ENCODE measurements at regions not wholly inside any gene's neighbourhood (a gene's known extent, or its start where the extent isn't known, plus 50 kb on each side); places are given as distances from the start of the nearest gene placed in this dataset.

DNA sequence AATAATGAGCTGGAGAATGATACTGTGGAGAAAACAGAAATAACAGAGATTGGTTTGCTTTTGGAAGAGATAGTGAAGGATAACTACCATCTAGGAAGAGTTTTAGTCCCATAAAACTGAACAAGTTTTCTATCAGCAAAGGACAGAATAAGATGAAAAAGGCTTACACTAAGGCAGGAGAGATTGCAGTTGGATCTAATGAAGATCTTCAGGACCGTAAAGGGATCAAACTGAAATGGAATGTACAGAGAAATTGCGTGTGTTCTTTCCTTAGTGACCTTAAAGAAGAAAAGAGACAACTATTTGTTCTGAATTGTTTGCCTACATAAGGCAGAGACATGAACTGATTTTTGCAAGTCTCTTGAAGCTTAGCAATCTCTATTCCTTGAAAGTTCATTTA lies 191.7 kb upstream of the MTPN start:
- TF ChIP-seq EZH2 (IDR thresholded peaks at IDR 0.05; ENCODE audit: borderline replicate concordance, low read depth, low read length, poor library complexity, severe bottlenecking) = no peak
- no peak for TF ChIP-seq CTCF (conservative IDR thresholded peaks at IDR 0.05; ENCODE audit: low read depth, low read length)
- no peaks in the 10 kb centered on the region for H3K27me3 ChIP-seq (replicated peaks; ENCODE audit: insufficient read depth, low read depth, low read length, poor library complexity)
- intact Hi-C loops (cut with micrococcal nuclease; ENCODE audit: unreplicated experiment) = no loop called here
- BruUV-seq (replicated peaks) = no TSS peak
- no peak for DNase-seq (ENCODE audit: low spot score)
- ChIA-PET POLR2A (ENCODE audit: low non-redundant PET) (no interaction called here), CTCF (no interaction called here)
- H3K36me3 ChIP-seq (ENCODE audit: insufficient read depth, low read length, poor library complexity, severe bottlenecking) = no peaks in the 10 kb centered on the region
- no peak overlapping the region for H3K27ac ChIP-seq (ENCODE audit: low read depth, low read length, poor library complexity, severe bottlenecking)
- H3K4me1 ChIP-seq (ENCODE audit: insufficient read depth, low read length, poor library complexity, severe bottlenecking) = no peaks in the 10 kb centered on the region
- H3K9me3 ChIP-seq (ENCODE audit: low read depth, low read length, poor library complexity, severe bottlenecking) = no peaks in the 10 kb centered on the region
- H3K4me3 ChIP-seq (ENCODE audit: low read depth, low read length, poor library complexity, severe bottlenecking) = no peak overlapping the region

GRCh38 chr7:136167991-136168390 lies 190.8 kb upstream of the MTPN start:
- DNase-seq (ENCODE audit: low spot score) = no peak
- CTCF ChIA-PET = no interaction called here
- Histone ChIP-seq H3K36me3 (ENCODE audit: insufficient read depth, low read length, poor library complexity, severe bottlenecking) (no peaks in the 10 kb centered on the region), H3K4me1 (ENCODE audit: insufficient read depth, low read length, poor library complexity, severe bottlenecking) (no peaks in the 10 kb centered on the region), H3K27me3 (replicated peaks; ENCODE audit: insufficient read depth, low read depth, low read length, poor library complexity) (no peaks in the 10 kb centered on the region), H3K27ac (ENCODE audit: low read depth, low read length, poor library complexity, severe bottlenecking) (no peak overlapping the region), H3K9me3 (ENCODE audit: low read depth, low read length, poor library complexity, severe bottlenecking) (no peaks in the 10 kb centered on the region), H3K4me3 (ENCODE audit: low read depth, low read length, poor library complexity, severe bottlenecking) (no peak overlapping the region)
- TF ChIP-seq CTCF (conservative IDR thresholded peaks at IDR 0.05; ENCODE audit: low read depth, low read length) = no peak
- TF ChIP-seq EZH2 (IDR thresholded peaks at IDR 0.05; ENCODE audit: borderline replicate concordance, low read depth, low read length, poor library complexity, severe bottlenecking) = no peak
- POLR2A ChIA-PET (ENCODE audit: low non-redundant PET) = no interaction called here
- BruUV-seq (replicated peaks) = no TSS peak
- intact Hi-C loops (cut with micrococcal nuclease; ENCODE audit: unreplicated experiment) = no loop called here

- H3K36me3 ChIP-seq (ENCODE audit: insufficient read depth, low read length, poor library complexity, severe bottlenecking) = no peaks in the 10 kb centered on the region
- TF ChIP-seq CTCF (conservative IDR thresholded peaks at IDR 0.05; ENCODE audit: low read depth, low read length) (no peak), EZH2 (IDR thresholded peaks at IDR 0.05; ENCODE audit: borderline replicate concordance, low read depth, low read length, poor library complexity, severe bottlenecking) (no peak)
- no peak for DNase-seq (ENCODE audit: low spot score)
- H3K4me1 ChIP-seq (ENCODE audit: insufficient read depth, low read length, poor library complexity, severe bottlenecking) = no peaks in the 10 kb centered on the region
- intact Hi-C loops (cut with micrococcal nuclease; ENCODE audit: unreplicated experiment) = no loop called here
- BruUV-seq (replicated peaks) = no TSS peak
- H3K9me3 ChIP-seq (ENCODE audit: low read depth, low read length, poor library complexity, severe bottlenecking) = no peaks in the 10 kb centered on the region
- POLR2A ChIA-PET (ENCODE audit: low non-redundant PET) = no interaction called here
- H3K4me3 ChIP-seq (ENCODE audit: low read depth, low read length, poor library complexity, severe bottlenecking) = no peak overlapping the region
- CTCF ChIA-PET = no interaction called here
- H3K27me3 ChIP-seq (replicated peaks; ENCODE audit: insufficient read depth, low read depth, low read length, poor library complexity) = no peaks in the 10 kb centered on the region
- H3K27ac ChIP-seq (ENCODE audit: low read depth, low read length, poor library complexity, severe bottlenecking) = no peak overlapping the region
Measured at GRCh38 chr7:136166521-136166920, 189.4 kb upstream of the MTPN start.

Data from A673 (cell line).